ENCODE measurements at regions not wholly inside any gene's neighbourhood (a gene's known extent, or its start where the extent isn't known, plus 50 kb on each side); places are given as distances from the start of the nearest gene placed in this dataset.
A peak's percentile ranks its signal among the peaks of the same experiment; 100 is the strongest.

DNA sequence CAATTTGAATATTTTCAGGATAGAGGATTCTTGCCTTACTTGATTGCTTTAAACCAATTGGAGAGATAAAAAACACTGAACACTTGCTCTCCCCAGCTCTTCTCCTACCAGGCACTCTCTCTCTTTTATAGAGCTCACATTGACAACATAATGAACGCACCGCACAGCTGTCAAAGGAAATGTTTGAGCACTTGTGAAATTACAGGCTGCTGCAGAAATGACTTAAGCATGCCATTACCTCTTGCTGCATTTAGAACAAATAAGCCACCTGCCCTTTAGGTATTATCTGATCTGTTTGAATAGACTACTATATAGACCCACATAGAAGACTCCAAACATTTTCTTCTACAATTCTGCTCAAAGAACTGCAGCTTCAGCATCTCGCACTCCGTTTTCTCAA lies 227.7 kb downstream of the C4orf33 start:
- Mint-ChIP-seq H3K27ac (no peak overlapping the region), H3K36me3 (ENCODE audit: low read depth) (no peaks in the 10 kb centered on the region), H3K27me3 (peaks cover 19% of the 10 kb centered on the region), H3K4me3 (no peak overlapping the region), H3K9me3 (no peaks in the 10 kb centered on the region), H3K4me1 (ENCODE audit: low read depth) (no peaks in the 10 kb centered on the region)
- no peaks in the 10 kb centered on the region for H3K27me3 ChIP-seq (ENCODE audit: control insufficient read depth in 1 of 2, insufficient read depth in 2 of 2, low read length in 2 of 2)
- H3K4me3 ChIP-seq (ENCODE audit: low read length), result no peak overlapping the region
- no peaks in the 10 kb centered on the region for H3K9me3 ChIP-seq (ENCODE audit: control insufficient read depth in 1 of 2, insufficient read depth in 1 of 2, low read length in 2 of 2)
- intact Hi-C loops (cut with DNase I, micrococcal nuclease), result no loop called here
- DNase-seq (no peak), ATAC-seq (ENCODE audit: poor library complexity) (no peak)
- no peaks in the 10 kb centered on the region for H3K4me1 ChIP-seq (ENCODE audit: insufficient read depth, low read length)
- H3K27ac ChIP-seq (ENCODE audit: low read depth in 1 of 2, low read length in 2 of 2), result no peak overlapping the region
- ChIA-PET CTCF (no interaction called here), POLR2A (no interaction called here)
- TF ChIP-seq, protein P1, sequence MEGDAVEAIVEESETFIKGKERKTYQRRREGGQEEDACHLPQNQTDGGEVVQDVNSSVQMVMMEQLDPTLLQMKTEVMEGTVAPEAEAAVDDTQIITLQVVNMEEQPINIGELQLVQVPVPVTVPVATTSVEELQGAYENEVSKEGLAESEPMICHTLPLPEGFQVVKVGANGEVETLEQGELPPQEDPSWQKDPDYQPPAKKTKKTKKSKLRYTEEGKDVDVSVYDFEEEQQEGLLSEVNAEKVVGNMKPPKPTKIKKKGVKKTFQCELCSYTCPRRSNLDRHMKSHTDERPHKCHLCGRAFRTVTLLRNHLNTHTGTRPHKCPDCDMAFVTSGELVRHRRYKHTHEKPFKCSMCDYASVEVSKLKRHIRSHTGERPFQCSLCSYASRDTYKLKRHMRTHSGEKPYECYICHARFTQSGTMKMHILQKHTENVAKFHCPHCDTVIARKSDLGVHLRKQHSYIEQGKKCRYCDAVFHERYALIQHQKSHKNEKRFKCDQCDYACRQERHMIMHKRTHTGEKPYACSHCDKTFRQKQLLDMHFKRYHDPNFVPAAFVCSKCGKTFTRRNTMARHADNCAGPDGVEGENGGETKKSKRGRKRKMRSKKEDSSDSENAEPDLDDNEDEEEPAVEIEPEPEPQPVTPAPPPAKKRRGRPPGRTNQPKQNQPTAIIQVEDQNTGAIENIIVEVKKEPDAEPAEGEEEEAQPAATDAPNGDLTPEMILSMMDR (IDR thresholded peaks at IDR 0.05), result no peak
- H3K36me3 ChIP-seq (ENCODE audit: insufficient read depth, low read length), result no peaks in the 10 kb centered on the region

DNA sequence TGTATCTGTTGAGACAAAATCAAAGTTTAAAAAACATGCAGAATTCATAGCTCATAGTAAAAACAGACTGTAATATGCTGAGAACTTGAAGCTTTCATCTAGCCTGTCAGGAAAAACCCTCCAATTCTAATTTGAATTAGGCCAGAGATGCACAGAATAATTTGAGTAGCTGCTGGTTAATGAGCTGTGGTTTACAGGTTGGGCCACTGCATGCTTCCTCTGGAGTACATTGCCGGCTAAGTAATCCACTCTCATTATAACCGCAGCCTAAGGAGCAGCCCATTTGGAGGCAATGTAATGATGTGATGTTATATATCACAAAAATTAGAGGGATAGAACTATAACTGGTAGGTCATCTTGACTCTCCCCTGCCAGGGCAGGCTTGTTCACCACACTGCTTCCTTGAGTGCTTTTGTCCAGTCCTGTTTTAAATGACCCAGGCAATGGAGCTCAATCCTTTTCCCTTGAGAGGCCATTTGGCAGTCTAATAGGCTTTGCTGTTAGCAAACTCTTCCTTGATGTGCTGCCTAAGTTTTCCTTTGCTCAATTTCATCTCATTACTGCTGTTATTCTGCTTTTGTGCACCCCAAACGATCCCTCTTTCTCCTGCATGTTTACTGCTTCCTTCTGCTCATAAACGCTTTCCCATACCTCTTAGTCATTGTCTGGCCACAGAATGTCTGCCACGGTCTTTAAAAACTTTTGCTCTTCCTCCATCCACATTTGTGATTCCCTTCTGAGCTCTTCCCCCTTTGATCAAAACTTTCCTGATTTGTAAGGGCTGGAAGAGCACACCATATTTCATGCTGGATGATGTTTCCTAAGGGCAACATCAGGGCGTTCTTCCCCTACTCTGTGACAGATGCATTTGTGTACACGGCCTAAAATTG lies 230.9 kb downstream of the C4orf33 start:
- no peak for ATAC-seq (ENCODE audit: poor library complexity)
- H3K4me3 ChIP-seq (ENCODE audit: low read length), result no peak overlapping the region
- no peaks in the 10 kb centered on the region for H3K4me1 ChIP-seq (ENCODE audit: insufficient read depth, low read length)
- Mint-ChIP-seq H3K4me1 (ENCODE audit: low read depth) (no peaks in the 10 kb centered on the region), H3K27ac (no peak overlapping the region), H3K9me3 (no peaks in the 10 kb centered on the region), H3K27me3 (peaks cover 11% of the 10 kb centered on the region), H3K4me3 (no peak overlapping the region), H3K36me3 (ENCODE audit: low read depth) (no peaks in the 10 kb centered on the region)
- no peak overlapping the region for H3K27ac ChIP-seq (ENCODE audit: low read depth in 1 of 2, low read length in 2 of 2)
- H3K9me3 ChIP-seq (ENCODE audit: control insufficient read depth in 1 of 2, insufficient read depth in 1 of 2, low read length in 2 of 2), result no peaks in the 10 kb centered on the region
- POLR2A ChIA-PET, result no interaction called here
- CTCF ChIA-PET, result no interaction called here
- H3K36me3 ChIP-seq (ENCODE audit: insufficient read depth, low read length), result no peaks in the 10 kb centered on the region
- TF ChIP-seq, protein P1 (IDR thresholded peaks at IDR 0.05), result no peak
- intact Hi-C loops (cut with DNase I, micrococcal nuclease), result no loop called here
- DNase-seq, result peak in 1 of 14 experiments; percentile 2
- no peaks in the 10 kb centered on the region for H3K27me3 ChIP-seq (ENCODE audit: control insufficient read depth in 1 of 2, insufficient read depth in 2 of 2, low read length in 2 of 2)

- H3K4me3 ChIP-seq (ENCODE audit: low read length), result no peak overlapping the region
- Mint-ChIP-seq H3K4me1 (ENCODE audit: low read depth) (no peaks in the 10 kb centered on the region), H3K27ac (no peak overlapping the region)
These were observed 231.7 kb downstream of the C4orf33 start for GRCh38 chr4:129327637-129328036.

More at GRCh38 chr4:129327637-129328036, 231.7 kb downstream of the C4orf33 start:
- Histone ChIP-seq H3K36me3 (ENCODE audit: insufficient read depth, low read length) (no peaks in the 10 kb centered on the region), H3K27ac (ENCODE audit: low read depth in 1 of 2, low read length in 2 of 2) (no peak overlapping the region), H3K4me1 (ENCODE audit: insufficient read depth, low read length) (no peaks in the 10 kb centered on the region), H3K9me3 (ENCODE audit: control insufficient read depth in 1 of 2, insufficient read depth in 1 of 2, low read length in 2 of 2) (no peaks in the 10 kb centered on the region), H3K27me3 (ENCODE audit: control insufficient read depth in 1 of 2, insufficient read depth in 2 of 2, low read length in 2 of 2) (no peaks in the 10 kb centered on the region)
- Mint-ChIP-seq H3K4me3 (no peak overlapping the region), H3K9me3 (no peaks in the 10 kb centered on the region), H3K36me3 (ENCODE audit: low read depth) (no peaks in the 10 kb centered on the region), H3K27me3 (peaks cover 10% of the 10 kb centered on the region)
- DNase-seq (peak in 3 of 14 experiments; percentile 1 to 14 (median 10)), ATAC-seq (ENCODE audit: poor library complexity) (no peak)
- ChIA-PET CTCF (no interaction called here), POLR2A (no interaction called here)
- TF ChIP-seq, protein P1 (IDR thresholded peaks at IDR 0.05), result no peak
- intact Hi-C loops (cut with DNase I, micrococcal nuclease), result no loop called here

Data from CD4-positive, alpha-beta T cell (primary cell).